HG02610 (cell line): ENCODE measurements at regions not wholly inside any gene's neighbourhood (a gene's known extent, or its start where the extent isn't known, plus 50 kb on each side); places are given as distances from the start of the nearest gene placed in this dataset.

ENCODE experiments used
- ATAC-seq: cut with Tn5 transposase; IDR thresholded peaks from one replicate; pipeline ENCODE4 v1.9.1; 2021; ENCODE audit warnings: mild to moderate bottlenecking, moderate library complexity; ENCODE audit not compliant: unreplicated experiment

- ATAC-seq: no peak
Measured at GRCh38 chr6:82629921-82630320, 266.3 kb downstream of the TPBG start.

DNA sequence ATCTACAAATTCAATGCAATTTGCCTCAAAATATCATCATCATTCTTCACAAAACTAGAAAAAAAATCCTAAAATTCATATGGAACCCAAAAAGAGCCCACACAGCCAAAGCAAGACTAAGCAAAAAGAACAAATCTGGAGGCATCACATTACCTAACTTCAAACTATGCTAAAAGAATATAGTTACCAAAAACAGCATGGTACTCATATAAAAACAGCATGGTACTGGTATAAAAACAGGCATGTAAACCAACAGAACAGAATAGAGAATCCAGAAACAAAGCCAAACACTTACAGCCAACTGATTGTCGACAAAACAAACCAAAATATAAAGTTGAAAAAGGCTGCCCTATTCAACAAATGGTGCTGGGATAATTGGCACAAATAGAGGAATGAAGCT is 278.1 kb downstream of the TPBG start:
- ATAC-seq: no peak

GRCh38 chr6:82645536-82646230 is 282.1 kb downstream of the TPBG start:
- ATAC-seq: no peak

DNA sequence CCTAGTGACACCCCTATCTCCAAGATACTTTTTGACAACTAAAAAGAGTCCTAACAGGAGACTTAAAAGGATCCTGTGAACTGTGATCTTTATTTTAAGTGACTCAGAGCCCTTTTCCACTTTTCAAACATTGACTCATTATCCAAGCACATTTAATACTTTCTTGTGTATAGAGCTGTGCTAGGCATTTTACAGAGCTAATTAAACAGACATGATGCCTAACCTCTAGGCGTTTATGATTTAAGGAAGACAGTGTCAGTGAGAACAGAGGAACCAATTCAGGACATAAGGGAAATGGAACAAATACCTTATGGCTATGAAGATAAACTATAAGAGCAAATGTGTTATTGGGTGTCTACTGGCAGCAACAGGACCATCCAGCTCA is 282.6 kb downstream of the TPBG start:
- ATAC-seq: no peak

- no peak for ATAC-seq
Measured at GRCh38 chr6:82651845-82652335, 288.3 kb downstream of the TPBG start.

GRCh38 chr6:82679232-82679631 is 315.6 kb downstream of the TPBG start:
- no peak for ATAC-seq

DNA sequence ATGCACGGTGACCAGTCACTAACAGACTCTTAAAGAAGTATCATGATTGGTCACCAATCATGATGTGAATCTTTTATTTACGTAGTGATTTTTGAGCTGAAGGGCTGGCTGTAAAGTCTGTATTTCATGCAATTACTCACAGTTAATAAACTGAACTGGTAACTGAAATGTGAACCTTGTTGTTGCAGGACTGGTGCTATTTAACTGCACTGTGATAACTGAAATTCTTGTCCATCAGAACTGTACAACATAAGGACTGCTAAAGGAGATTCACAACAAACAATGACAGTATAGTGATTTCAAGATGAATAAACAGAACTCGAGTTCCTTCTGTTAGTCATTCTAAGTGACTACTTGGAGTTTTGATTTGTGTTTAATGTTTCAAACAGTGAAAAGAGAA is 316.6 kb downstream of the TPBG start:
- ATAC-seq: no peak

GRCh38 chr6:82681119-82681714 is 317.6 kb downstream of the TPBG start:
- ATAC-seq: no peak

DNA sequence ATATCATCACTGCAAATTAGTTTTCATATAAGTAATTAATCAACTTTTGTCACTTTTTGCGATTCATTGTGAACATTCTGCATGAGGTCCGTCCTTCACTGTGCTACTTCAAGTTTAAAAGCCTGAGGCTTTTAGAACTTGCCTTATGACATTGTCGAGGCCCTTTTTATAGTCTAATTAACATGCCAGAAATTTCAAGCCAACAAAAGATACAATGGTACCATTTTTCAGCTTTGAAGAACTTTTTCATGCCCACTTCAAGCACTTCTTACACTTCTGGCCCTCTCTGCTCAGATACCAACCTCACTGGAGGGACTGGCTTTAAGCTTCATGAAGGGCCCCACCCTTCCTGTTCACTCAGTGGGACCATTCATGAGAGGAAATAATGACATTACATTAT is 323.1 kb downstream of the TPBG start:
- no peak for ATAC-seq

DNA sequence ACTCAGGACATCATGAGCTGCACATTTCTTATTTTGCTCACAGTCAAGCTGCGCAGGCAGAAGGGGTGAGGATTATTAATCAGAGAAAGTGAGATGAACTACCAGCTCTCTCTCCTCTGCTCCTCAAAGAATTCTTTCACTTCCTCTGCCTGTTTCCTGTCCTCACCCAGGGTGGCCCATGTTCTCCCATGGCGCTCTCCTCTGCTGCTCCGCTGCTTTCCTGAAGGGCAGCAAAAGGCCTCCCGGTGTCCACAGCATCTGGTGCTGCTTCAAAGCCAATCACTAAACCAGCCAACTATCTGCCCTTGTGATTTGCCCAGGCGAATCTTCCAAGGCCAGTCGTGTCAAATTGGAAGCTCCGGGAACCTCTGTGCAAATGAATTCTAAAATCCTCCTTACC is 324.2 kb downstream of the TPBG start:
- no peak for ATAC-seq

- no peak for ATAC-seq
Measured at GRCh38 chr6:82690283-82690682, 326.7 kb downstream of the TPBG start.

DNA sequence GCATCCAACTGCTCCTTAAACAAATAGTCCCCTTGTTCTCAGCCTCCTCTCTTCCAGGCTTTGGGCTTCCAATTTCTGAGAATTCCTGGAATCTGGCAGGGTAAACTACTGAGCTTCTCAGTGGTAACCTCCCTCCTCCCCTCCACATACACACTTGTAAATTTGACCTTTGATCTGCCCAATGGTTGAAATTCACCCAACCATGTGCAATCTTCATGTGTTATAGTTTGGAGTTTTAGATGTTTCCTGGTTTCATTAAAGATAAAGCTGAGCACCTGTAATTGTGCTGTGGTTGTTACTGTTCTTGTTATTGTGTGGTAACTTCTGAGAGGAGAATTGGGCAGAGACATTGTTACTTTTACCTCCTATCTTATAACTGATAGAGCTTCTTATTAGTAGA is 328.4 kb downstream of the TPBG start:
- no peak for ATAC-seq

DNA sequence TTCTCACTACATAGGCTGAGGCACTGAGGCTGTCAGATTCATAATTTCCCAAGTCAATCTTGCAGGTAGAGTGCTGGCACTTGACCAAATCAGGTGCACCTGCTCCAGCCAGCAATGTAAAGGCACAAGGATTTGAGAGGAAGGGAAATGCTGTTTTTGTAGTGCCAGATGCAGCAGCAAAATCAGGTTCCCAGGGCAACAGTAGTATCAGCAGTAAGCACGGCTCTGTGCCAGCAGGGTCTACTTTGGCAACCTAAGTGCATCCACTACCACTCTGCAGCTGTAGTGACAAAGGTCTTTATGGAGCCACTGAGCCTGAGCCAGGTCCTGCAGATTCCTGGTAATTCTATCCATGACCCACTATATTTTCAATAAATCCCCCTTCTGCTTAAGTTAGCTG is 329.5 kb downstream of the TPBG start:
- ATAC-seq: no peak

DNA sequence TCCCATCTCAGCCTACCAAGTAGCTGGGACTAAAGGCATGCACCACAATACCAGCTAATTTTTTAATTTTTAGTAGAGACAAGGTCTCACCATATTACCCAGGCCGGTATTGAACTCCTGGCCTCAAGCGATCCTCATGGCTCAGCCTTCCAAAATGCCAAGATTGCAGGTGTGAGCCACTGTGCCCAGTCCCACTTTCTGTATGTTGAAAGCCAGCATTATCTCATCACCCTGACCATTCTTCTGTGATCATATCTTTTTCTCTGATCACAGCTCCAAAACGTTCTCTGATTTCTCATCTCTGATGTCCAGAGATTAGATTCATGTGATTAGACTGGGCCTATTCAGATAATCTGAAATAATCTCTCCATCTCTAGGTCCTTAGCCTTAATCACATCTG is 337.7 kb downstream of the TPBG start:
- no peak for ATAC-seq

- no peak for ATAC-seq
Measured at GRCh38 chr6:82702574-82702973, 339.0 kb downstream of the TPBG start.

DNA sequence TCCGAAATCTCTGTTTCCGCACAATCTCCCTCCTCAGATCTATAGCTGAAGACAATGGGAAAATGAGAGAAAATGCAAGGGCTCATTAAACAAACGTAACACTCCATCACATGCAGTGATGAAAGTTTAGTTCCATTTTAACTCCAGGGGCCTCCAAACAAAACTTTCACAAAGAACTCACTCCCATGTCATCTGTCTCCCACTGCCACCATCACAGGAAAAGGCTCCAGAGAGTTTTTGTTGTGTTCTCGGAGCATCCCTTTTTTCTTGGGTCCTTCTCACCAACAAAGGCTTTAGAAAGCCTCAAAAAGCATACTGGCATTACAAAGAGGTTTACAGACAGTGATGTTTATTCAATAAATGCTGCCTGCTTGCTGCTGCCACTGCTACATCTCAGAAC is 339.6 kb downstream of the TPBG start:
- ATAC-seq: no peak

- ATAC-seq: no peak
Measured at GRCh38 chr6:82704045-82704444, 340.4 kb downstream of the TPBG start.

DNA sequence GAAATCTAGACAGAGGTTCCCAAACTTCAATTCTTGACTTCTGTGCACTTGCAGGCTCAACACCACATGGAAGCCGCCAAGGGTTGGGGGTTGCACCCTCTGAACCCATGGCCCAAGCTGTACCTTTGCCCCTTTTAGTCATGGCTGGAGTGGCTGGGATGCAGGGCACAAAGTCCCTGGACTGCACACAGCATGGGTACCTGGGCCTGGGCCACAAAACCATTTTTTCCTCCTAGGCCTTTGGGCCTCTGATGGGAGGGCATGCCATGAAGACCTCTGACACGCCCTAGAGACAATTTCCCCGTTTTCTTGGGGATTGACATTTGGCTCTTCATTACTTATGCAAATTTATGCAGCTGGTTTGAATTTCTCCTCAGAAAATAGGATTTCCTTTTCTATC is 342.0 kb downstream of the TPBG start:
- ATAC-seq: no peak

DNA sequence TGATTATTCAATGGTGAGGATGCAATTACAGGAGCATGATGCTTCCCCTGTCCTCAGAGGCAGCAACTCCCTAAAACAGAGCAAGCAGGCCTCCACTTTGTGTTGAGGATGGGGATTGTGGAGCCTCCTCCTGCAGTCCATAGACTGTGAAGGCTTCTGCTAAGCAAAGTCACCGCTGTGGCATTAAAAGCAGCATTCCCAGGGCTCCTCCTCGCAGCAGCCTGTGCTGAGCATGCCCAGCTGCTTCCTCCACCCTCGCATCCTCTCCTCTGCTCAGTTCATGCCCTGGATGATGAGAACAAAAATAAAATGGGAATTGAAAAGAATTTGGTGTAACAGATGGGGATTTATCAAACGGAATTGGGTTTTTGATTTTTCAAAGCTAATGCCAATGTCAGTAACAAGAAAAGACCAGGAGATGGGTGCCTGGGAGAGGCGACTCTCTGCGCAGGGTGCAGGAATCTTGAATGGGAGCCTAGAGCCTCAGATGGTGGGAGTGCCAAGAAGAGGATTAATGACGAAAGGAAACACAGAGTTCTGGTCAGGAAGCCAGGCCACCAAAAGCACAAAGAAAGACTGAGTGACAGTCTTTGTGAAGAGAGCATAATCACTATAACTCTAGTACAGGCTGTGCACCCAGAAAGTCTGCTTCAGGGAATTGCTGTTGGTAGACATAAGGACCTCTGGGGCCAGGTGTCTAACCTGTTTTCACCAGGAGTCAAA is 347.6 kb downstream of the TPBG start:
- no peak for ATAC-seq

GRCh38 chr6:82711971-82712370 is 348.4 kb downstream of the TPBG start:
- ATAC-seq: no peak

DNA sequence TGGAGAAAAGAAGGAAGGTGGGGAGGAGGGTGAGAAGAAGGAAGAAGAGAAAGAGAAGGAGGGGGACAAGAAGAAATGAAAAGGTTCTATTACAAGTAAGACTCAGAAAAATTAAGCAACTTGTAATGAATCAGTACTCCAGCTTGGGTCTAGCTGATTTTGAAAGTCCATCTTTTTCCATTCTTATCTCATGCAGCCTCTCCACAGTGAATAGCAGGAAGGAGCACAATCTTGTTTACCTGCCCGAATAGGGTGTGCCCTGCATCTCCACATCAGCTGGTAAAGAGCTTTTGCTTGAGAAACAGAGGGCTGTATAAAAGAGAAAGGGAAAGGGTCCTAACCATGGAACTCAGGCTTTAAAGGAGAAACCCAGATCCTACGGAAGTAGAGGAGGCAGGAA is 348.8 kb downstream of the TPBG start:
- ATAC-seq: no peak

DNA sequence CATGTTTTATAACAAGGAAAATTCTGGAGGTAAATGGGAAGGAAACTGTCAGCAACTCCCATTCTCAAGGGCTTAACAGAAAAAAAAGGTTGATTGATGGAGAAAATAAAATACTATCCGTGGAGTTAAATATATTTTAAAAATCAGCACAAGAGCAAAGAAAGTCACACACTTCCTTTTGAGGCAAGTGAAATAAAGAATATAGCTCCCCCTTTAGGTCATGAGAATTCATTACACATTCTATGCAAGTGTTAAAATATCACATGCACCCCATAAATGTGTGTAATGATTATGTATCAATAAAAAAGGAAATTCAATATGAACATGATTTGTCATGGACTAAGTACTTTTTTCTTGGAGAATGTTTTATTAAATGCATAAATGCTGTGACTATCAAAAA is 349.2 kb downstream of the TPBG start:
- ATAC-seq: no peak
